ENCODE measurements at regions not wholly inside any gene's neighbourhood (a gene's known extent, or its start where the extent isn't known, plus 50 kb on each side); places are given as distances from the start of the nearest gene placed in this dataset.
"Not testable (repeated sequence)": the region's sequence is repeated elsewhere in the genome, so short reads cannot be mapped to it uniquely, and the experiment has no call there.

DNA sequence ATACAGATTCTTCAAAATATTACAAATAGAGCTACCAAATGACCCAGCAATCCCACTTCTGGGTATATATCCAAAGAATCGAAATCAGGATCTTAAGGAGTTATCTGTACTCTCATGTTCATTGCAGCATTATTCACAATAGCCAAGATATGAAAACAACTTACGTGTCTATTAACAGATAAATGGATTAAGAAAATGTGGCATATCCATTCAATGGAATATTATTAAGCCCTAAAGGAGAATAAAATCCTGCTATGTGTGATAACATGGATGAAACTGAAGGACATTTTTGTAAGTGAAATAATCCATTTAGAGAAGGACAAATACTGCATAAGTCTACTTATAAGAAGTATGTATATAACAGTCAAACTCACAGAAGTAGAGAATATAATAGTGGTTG lies 450.6 kb downstream of the TMEM232 start:
- no peak overlapping the region for H3K27ac Mint-ChIP-seq
- H3K4me3 Mint-ChIP-seq = no peak overlapping the region
- no peaks in the 10 kb centered on the region for H3K36me3 Mint-ChIP-seq (ENCODE audit: low read depth)
- peaks cover 9% of the 10 kb centered on the region for H3K9me3 Mint-ChIP-seq
- H3K27me3 Mint-ChIP-seq (ENCODE audit: low read depth) = no peaks in the 10 kb centered on the region
- no peaks in the 10 kb centered on the region for H3K4me1 Mint-ChIP-seq (ENCODE audit: low read depth)

DNA sequence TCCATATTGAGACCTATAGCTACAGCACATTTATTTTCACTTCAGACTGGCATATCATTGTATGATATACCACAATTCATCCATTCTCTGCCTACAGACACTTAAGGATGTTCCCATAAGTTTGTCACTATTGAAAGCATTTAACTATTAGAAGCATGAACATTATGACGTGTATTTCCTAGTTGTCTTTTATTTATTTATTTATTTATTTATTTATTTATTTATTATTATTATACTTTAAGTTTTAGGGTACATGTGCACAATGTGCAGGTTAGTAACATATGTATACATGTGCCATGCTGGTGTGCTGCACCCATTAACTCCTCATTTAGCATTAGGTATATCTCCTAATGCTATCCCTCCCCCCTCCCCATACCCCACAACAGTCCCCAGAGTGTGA lies 448.0 kb downstream of the TMEM232 start:
- H3K9me3 Mint-ChIP-seq = peaks cover 22% of the 10 kb centered on the region
- not testable (repeated sequence) for H3K27me3 Mint-ChIP-seq (ENCODE audit: low read depth); H3K27ac Mint-ChIP-seq; H3K36me3 Mint-ChIP-seq (ENCODE audit: low read depth); H3K4me3 Mint-ChIP-seq; H3K4me1 Mint-ChIP-seq (ENCODE audit: low read depth)

DNA sequence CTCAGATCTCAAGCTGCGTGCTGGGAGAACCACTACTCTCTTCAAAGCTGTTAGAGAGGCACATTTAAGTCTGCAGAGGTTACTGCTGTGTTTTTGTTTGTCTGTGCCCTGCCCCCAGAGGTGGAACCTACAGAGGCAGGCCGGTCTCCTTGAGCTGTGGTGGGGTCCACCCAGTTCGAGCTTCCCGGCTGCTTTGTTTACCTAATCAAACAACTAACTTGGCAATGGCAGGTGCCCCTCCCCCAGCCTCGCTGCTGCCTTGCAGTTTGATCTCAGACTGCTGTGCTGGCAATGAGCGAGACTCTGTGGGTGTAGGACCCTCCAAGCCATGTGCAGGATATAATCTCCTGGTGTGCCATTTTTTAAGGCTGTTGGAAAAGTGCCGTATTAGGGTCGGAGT lies 442.4 kb downstream of the TMEM232 start:
- H3K36me3 Mint-ChIP-seq (ENCODE audit: low read depth); H3K27ac Mint-ChIP-seq; H3K4me3 Mint-ChIP-seq; H3K4me1 Mint-ChIP-seq (ENCODE audit: low read depth); H3K27me3 Mint-ChIP-seq (ENCODE audit: low read depth): not testable (repeated sequence)
- peaks cover 31% of the 10 kb centered on the region for H3K9me3 Mint-ChIP-seq

DNA sequence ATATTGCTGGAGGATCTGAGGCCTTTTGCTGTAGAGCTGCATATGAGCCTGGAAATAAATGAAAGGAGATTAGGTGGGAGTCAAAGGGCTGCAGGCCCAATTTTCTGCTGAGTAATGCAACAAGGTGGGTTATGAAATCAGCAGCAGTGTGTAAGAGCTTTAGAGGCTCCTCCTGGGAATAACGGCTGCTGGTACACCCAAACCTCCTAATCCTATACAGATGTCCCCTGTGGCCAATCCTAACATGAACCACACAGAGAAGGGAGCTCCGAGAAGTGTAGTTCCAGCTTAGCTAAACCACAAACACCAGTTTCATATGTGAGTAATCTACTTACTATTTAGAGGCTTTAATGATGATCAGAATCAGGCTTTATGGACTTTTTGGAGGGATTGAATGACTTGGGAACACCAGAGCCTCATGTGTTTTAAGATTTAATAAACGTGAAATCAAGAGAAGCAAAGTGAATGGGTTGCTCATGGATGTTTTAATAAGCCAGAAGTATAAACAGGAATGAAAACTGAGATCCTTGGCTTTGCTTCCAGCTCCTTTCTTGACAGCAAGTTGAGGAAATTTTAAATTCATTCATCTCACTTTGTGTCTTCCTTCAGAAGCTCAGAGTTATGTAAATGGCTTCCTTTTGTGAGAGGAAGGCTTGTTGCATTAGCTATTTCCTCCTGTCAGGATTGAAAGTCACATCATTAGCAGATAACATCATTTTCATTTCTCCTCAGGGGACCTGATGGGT lies 437.5 kb downstream of the TMEM232 start:
- Mint-ChIP-seq H3K27ac (no peak overlapping the region), H3K36me3 (ENCODE audit: low read depth) (no peaks in the 10 kb centered on the region), H3K27me3 (ENCODE audit: low read depth) (no peaks in the 10 kb centered on the region), H3K4me1 (ENCODE audit: low read depth) (no peaks in the 10 kb centered on the region), H3K4me3 (no peak overlapping the region), H3K9me3 (peaks cover 20% of the 10 kb centered on the region)

DNA sequence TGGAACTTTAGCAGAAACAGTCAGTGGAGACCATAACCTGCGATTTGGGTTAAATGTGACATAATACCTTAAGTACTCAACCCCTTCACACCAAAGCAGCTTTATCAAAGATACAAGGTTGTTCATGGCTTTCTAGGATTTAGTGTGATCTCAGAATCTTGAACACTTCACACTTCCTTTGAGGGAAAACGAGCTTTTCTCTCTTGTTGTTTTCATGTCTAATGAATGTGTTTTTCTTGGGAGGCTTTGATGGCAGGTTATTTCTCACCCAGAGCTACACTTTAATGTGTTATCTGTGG lies 437.0 kb downstream of the TMEM232 start:
- no peaks in the 10 kb centered on the region for H3K4me1 Mint-ChIP-seq (ENCODE audit: low read depth)
- no peak overlapping the region for H3K27ac Mint-ChIP-seq
- no peaks in the 10 kb centered on the region for H3K27me3 Mint-ChIP-seq (ENCODE audit: low read depth)
- H3K36me3 Mint-ChIP-seq (ENCODE audit: low read depth) = no peaks in the 10 kb centered on the region
- H3K4me3 Mint-ChIP-seq = no peak overlapping the region
- H3K9me3 Mint-ChIP-seq = peaks cover 18% of the 10 kb centered on the region

DNA sequence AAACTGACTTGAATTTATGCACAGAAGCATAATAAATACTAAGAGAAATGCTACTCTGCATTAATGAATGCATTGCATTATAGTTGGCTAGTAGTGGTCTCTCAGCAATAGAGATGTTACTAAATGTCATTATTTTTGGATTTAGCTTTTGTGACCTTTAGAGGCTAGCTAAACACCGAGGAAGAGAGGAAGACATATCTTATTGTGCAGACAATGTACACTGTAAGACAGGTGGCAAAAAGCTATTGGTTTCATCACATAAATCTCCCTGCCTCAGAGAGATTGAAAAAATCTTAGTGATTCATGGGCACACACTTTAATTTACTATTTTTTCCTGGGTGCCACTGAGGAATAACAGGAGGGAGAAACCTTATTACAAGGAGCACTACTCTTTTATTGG lies 435.9 kb downstream of the TMEM232 start:
- Mint-ChIP-seq H3K4me3 (no peak overlapping the region), H3K36me3 (ENCODE audit: low read depth) (no peaks in the 10 kb centered on the region), H3K9me3 (peaks cover 14% of the 10 kb centered on the region), H3K27me3 (ENCODE audit: low read depth) (no peaks in the 10 kb centered on the region), H3K27ac (no peak overlapping the region), H3K4me1 (ENCODE audit: low read depth) (no peaks in the 10 kb centered on the region)

DNA sequence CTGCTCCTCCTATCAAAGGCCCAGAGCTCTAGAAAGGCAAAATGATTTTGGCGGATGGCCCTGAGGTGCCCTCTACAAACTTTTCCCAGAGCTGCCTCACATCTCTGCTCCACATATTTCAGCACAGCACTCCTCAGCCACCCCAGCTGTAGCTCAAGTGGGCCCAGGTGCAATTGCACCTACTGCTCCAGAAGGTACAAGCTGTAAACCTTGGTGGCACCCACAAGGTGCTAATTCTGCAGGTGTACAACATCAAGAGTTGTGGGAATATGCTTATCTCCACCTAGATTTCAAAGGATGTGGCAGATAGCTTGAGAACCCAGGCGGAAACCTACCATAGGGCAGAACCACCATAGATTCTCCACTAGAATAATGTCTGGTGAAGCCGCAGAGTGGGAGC lies 432.2 kb downstream of the TMEM232 start:
- H3K9me3 Mint-ChIP-seq = peaks cover 11% of the 10 kb centered on the region
- H3K27me3 Mint-ChIP-seq (ENCODE audit: low read depth) = no peaks in the 10 kb centered on the region
- H3K4me3 Mint-ChIP-seq = no peak overlapping the region
- H3K27ac Mint-ChIP-seq = no peak overlapping the region
- no peaks in the 10 kb centered on the region for H3K4me1 Mint-ChIP-seq (ENCODE audit: low read depth)
- H3K36me3 Mint-ChIP-seq (ENCODE audit: low read depth) = no peaks in the 10 kb centered on the region

DNA sequence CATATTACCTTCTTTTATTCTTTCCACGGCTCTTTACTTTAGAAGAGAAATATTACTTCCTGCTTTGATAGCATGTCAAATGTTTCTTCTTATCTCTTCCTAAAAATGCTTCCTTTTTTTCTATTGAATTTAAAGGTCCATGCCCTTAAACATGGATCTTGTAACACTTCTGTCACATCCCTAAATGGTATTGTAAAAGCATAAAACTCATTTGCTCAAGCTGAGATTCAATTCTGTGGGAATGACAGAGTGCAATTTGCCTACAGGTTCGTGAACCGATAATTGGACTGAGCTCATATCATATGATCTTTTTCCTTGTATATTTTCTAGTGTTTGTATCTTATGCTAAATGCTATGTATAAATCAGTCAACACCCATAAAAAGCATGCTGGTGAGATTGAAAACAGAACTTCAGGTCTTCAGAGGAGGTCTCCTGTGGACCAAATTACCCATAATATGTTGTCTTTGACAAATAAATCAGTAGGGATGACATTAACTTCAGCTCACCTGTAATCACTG lies 429.3 kb downstream of the TMEM232 start:
- H3K4me1 Mint-ChIP-seq (ENCODE audit: low read depth) = no peaks in the 10 kb centered on the region
- peaks cover under 1% of the 10 kb centered on the region for H3K9me3 Mint-ChIP-seq
- no peaks in the 10 kb centered on the region for H3K36me3 Mint-ChIP-seq (ENCODE audit: low read depth)
- no peaks in the 10 kb centered on the region for H3K27me3 Mint-ChIP-seq (ENCODE audit: low read depth)
- H3K4me3 Mint-ChIP-seq = no peak overlapping the region
- no peak overlapping the region for H3K27ac Mint-ChIP-seq

DNA sequence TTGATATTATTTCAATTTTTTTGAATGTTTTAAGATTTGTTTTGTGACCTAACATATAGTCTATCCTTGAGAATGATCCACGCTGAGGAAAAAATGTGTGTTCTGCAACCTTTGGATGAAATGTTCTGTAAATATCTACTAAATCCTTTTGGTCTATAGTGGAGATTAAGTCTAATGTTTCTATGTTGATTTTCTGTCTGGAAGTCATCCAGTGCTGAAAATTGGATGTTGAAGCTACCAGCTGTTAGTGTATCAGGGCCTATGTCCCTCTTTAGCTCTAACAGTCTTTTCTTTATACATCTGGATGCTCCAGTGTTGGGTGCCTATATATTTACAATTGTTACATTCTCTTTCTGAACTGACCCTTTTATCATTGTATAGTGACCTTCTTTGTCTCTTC lies 422.3 kb downstream of the TMEM232 start:
- H3K9me3 Mint-ChIP-seq = peaks cover 6% of the 10 kb centered on the region
- no peaks in the 10 kb centered on the region for H3K27me3 Mint-ChIP-seq (ENCODE audit: low read depth)
- H3K27ac Mint-ChIP-seq = no peak overlapping the region
- H3K36me3 Mint-ChIP-seq (ENCODE audit: low read depth) = no peaks in the 10 kb centered on the region
- no peaks in the 10 kb centered on the region for H3K4me1 Mint-ChIP-seq (ENCODE audit: low read depth)
- no peak overlapping the region for H3K4me3 Mint-ChIP-seq

DNA sequence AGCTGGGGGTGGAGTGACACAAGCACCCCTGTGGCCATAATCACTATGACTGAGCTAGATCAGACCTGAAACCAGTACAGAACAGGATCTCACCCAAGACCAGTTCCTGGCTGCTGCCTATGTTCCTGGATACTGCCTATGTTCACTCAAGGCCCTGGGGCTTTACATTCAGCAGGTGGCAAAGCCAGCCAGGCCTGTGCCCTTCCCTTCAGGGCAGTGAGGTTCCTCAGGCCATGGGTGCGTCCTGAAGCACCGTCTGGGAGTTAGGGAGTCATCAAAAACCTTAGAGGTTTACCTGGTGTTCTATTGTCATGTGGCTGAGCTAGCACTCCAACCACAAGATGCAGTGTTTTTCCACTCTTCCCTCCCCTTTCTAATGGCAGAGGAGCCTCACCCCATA lies 419.8 kb downstream of the TMEM232 start:
- H3K4me1 Mint-ChIP-seq (ENCODE audit: low read depth) = no peaks in the 10 kb centered on the region
- no peaks in the 10 kb centered on the region for H3K36me3 Mint-ChIP-seq (ENCODE audit: low read depth)
- no peak overlapping the region for H3K27ac Mint-ChIP-seq
- peaks cover 11% of the 10 kb centered on the region for H3K9me3 Mint-ChIP-seq
- H3K27me3 Mint-ChIP-seq (ENCODE audit: low read depth) = no peaks in the 10 kb centered on the region
- H3K4me3 Mint-ChIP-seq = no peak overlapping the region

DNA sequence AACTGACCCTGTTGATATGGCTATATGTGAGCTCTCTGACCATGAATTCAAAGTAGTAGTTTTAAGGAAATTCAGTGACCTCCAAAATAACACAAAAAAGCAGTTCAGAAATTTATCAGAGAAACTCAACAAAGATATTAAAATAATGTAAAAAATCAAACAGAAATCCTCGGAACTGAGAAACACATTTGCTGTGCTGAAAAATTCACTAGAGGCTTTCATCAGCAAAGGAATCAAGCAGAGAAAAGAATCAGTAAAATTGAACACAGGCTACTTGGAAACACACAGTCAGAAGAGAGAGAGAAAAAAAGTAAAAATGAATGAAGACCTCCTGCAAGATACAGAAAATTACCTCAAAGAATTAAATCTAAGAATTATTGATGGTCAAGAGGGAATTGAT lies 417.2 kb downstream of the TMEM232 start:
- Mint-ChIP-seq H3K27me3 (ENCODE audit: low read depth) (no peaks in the 10 kb centered on the region), H3K4me3 (no peak overlapping the region), H3K36me3 (ENCODE audit: low read depth) (no peaks in the 10 kb centered on the region), H3K4me1 (ENCODE audit: low read depth) (no peaks in the 10 kb centered on the region), H3K9me3 (peaks cover 11% of the 10 kb centered on the region), H3K27ac (no peak overlapping the region)

DNA sequence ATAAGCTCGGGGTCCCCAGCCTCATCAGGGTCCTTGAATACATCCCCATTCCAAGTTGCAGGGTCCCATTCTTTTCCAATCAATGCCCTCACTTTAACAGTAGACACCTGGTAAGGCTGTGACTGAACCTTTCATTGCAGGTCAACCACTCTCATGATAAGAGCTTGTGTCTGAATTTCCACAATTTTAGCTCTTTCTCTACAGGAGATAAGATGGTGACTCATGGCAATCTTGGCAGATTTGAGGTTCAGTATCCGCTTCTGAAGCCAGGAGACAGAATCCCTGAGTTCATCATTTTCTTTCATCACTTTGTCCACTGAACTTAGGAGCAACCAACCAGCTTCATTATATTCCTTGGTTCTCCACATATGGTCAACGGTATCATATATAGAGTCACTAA lies 409.9 kb downstream of the TMEM232 start:
- not testable (repeated sequence) for H3K4me1 Mint-ChIP-seq (ENCODE audit: low read depth); H3K9me3 Mint-ChIP-seq; H3K36me3 Mint-ChIP-seq (ENCODE audit: low read depth); H3K27ac Mint-ChIP-seq; H3K27me3 Mint-ChIP-seq (ENCODE audit: low read depth); H3K4me3 Mint-ChIP-seq

DNA sequence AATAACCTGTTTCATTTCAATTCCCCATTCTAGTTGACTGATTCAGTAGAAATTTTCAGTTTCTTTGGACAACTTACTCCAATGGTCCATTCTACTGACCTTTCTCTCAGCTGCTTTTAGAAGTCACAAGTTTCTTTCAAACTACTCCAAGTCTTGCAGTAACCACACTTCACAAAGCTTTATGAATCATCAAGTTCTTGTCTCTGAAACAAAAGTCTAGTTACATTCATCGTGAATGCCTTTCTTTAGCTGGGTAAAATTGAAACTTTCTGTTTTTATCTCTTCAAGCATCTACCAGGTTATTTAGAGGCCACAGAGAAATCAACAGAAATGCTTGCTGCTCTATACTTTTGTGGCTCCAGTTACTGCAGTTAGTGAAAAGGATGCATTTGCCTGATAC lies 405.4 kb downstream of the TMEM232 start:
- Mint-ChIP-seq H3K4me3 (no peak overlapping the region), H3K27ac (no peak overlapping the region), H3K9me3 (no peaks in the 10 kb centered on the region), H3K27me3 (ENCODE audit: low read depth) (no peaks in the 10 kb centered on the region), H3K36me3 (ENCODE audit: low read depth) (no peaks in the 10 kb centered on the region), H3K4me1 (ENCODE audit: low read depth) (peaks cover 2% of the 10 kb centered on the region)

DNA sequence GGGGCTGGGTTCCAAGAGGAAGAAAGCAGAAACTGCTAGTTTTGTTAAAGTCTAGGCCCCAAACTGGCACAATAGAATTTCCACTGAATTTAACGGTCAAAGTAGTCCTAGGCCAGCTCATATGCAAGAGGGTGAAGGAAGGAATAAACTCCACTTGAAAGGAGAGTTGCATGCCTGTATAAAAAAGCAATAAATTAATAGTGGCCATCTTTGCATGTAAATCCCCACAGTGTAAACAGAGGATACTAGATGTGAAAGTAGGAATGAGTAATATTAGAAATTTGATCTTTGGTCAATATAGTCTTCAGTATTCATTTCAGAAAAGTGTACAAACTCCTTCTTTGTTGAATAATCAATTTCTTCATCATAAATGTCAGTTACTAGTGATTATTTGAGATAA lies 403.1 kb downstream of the TMEM232 start:
- H3K27ac Mint-ChIP-seq = no peak overlapping the region
- peaks cover 2% of the 10 kb centered on the region for H3K4me1 Mint-ChIP-seq (ENCODE audit: low read depth)
- no peaks in the 10 kb centered on the region for H3K36me3 Mint-ChIP-seq (ENCODE audit: low read depth)
- no peaks in the 10 kb centered on the region for H3K27me3 Mint-ChIP-seq (ENCODE audit: low read depth)
- no peaks in the 10 kb centered on the region for H3K9me3 Mint-ChIP-seq
- no peak overlapping the region for H3K4me3 Mint-ChIP-seq

DNA sequence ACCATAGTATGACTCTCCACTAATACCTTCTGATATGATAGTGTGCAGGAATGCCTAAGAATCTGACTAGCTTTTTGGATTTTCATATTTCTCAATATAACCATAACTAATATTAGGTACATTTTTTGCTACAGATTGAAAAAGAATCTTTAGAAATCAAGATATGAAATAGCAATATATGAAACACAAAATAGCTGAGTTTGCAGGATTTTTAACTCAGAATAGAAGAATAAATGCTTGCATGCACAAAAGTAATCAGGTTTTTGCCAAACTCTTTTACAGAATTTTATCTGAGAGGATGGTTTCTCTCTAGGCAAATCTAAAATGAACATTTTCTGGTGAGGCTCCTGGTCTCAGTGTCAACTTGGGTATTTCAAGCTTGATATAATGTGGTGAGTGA lies 402.6 kb downstream of the TMEM232 start:
- no peaks in the 10 kb centered on the region for H3K27me3 Mint-ChIP-seq (ENCODE audit: low read depth)
- no peak overlapping the region for H3K27ac Mint-ChIP-seq
- no peaks in the 10 kb centered on the region for H3K36me3 Mint-ChIP-seq (ENCODE audit: low read depth)

DNA sequence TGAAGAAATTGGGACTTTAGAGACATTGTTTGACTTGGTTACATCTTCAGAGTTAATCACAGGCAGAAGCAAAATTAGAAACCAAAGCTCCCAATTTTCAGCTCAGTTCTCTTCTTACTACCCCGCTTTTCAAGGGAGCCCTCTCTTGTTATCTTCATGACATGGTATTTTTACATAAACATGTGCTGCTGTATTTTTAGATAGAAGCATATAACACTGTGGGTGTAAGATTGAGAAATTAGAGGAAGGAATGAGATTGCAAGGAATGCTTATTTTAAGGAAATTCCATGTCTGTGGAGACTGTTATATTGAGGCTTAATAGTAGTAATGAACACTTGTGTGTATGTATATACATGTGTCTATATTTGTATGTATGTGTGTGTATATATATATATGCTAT lies 401.6 kb downstream of the TMEM232 start:
- Mint-ChIP-seq H3K9me3 (no peaks in the 10 kb centered on the region), H3K36me3 (ENCODE audit: low read depth) (no peaks in the 10 kb centered on the region), H3K4me1 (ENCODE audit: low read depth) (peaks cover 2% of the 10 kb centered on the region), H3K4me3 (no peak overlapping the region), H3K27ac (no peak overlapping the region), H3K27me3 (ENCODE audit: low read depth) (no peaks in the 10 kb centered on the region)

More for the DNA sequence above, 402.6 kb downstream of the TMEM232 start:
- Mint-ChIP-seq H3K9me3 (no peaks in the 10 kb centered on the region), H3K4me3 (no peak overlapping the region), H3K4me1 (ENCODE audit: low read depth) (peaks cover 2% of the 10 kb centered on the region)

Data from T-helper 1 cell treated with Interleukin-12 subunit alpha and Interleukin-12 subunit beta and Interleukin-4 antibody, amounts not matched to agents 30 μg/mL and 1 μg/mL, for 36 hours (primary cell).